Neural crest cell (in vitro differentiated cells): ENCODE measurements at regions not wholly inside any gene's neighbourhood (a gene's known extent, or its start where the extent isn't known, plus 50 kb on each side); places are given as distances from the start of the nearest gene placed in this dataset.
A peak's percentile ranks its signal among the peaks of the same experiment; 100 is the strongest.

Experiments used
- DNase-seq: peaks from one replicate; pipeline ENCODE4 v3.0.0; 2021; ENCODE audit warnings: low read depth, mixed read lengths, low spot score
- H3K27ac Mint-ChIP-seq: one replicate; pipeline ENCODE4 v1.8.0; 2021; ENCODE audit warnings: mild to moderate bottlenecking, mixed read lengths; ENCODE audit not compliant: unreplicated experiment
- H3K27me3 Mint-ChIP-seq: 2 replicates; pipeline ENCODE4 v1.8.0; 2021; ENCODE audit warnings: low read depth, mild to moderate bottlenecking, mixed read lengths
- H3K36me3 Mint-ChIP-seq: 2 replicates; pipeline ENCODE4 v1.8.0; 2021; ENCODE audit warnings: low read depth, mild to moderate bottlenecking, mixed read lengths
- H3K4me1 Mint-ChIP-seq: 2 replicates; pipeline ENCODE4 v1.8.0; 2021; ENCODE audit warnings: mixed read lengths
- H3K4me3 Mint-ChIP-seq: one replicate; pipeline ENCODE4 v1.8.0; 2021; ENCODE audit warnings: mild to moderate bottlenecking, mixed read lengths
- H3K9me3 Mint-ChIP-seq: 2 replicates; pipeline ENCODE4 v1.8.0; 2021; ENCODE audit warnings: mixed read lengths
- CTCF ChIP-seq: fragments of 200-600 bp; sonication (generic); conservative IDR thresholded peaks from 2 replicates; pipeline ENCODE4 v1.5.0; 2021; ENCODE audit warnings: antibody characterized with exemption, mild to moderate bottlenecking

GRCh38 chr6:4649728-4650127, 126.5 kb upstream of the CDYL start:
- DNase-seq, result no peak
- Mint-ChIP-seq H3K27ac (no peak overlapping the region), H3K36me3 (peaks cover 3% of the 10 kb centered on the region), H3K4me3 (no peak overlapping the region), H3K4me1 (peaks cover 19% of the 10 kb centered on the region), H3K27me3 (no peaks in the 10 kb centered on the region), H3K9me3 (peaks cover 7% of the 10 kb centered on the region)
- no peak for TF ChIP-seq CTCF

GRCh38 chr6:4647414-4648365, 128.5 kb upstream of the CDYL start:
- Mint-ChIP-seq H3K27ac (no peak overlapping the region), H3K27me3 (no peaks in the 10 kb centered on the region), H3K4me3 (peak overlapping the region; percentile 72), H3K36me3 (peaks cover 3% of the 10 kb centered on the region), H3K9me3 (peaks cover 5% of the 10 kb centered on the region), H3K4me1 (peaks cover 18% of the 10 kb centered on the region)
- TF ChIP-seq CTCF, result no peak
- peak; percentile 84 for DNase-seq

GRCh38 chr6:4645713-4646360, 130.4 kb upstream of the CDYL start:
- no peaks in the 10 kb centered on the region for H3K27me3 Mint-ChIP-seq
- H3K4me3 Mint-ChIP-seq, result peak overlapping the region; percentile 27
- H3K4me1 Mint-ChIP-seq, result peaks cover 18% of the 10 kb centered on the region
- DNase-seq, result no peak
- no peak for TF ChIP-seq CTCF
- H3K36me3 Mint-ChIP-seq, result no peaks in the 10 kb centered on the region
- no peak overlapping the region for H3K27ac Mint-ChIP-seq
- H3K9me3 Mint-ChIP-seq, result no peaks in the 10 kb centered on the region

DNA sequence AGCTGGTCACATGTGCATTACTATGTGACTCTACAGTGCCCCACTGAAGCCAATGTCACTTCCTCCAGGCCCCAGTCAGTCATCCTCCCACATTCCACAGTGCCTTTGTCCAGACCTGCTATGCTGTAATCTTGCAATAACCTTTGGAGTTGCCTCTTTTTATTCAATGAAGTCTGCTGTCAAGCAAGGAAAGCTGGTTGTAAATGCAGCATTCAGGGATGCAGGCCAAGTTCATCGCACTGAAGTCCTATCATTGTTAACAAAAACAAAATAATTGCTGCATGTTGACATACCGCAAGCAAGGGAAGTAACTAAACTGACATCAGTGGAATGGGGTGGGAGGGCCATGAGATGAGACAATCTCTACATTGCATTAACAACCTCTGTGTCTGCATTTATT, 131.2 kb upstream of the CDYL start:
- no peaks in the 10 kb centered on the region for H3K36me3 Mint-ChIP-seq
- peaks cover 18% of the 10 kb centered on the region for H3K4me1 Mint-ChIP-seq
- no peaks in the 10 kb centered on the region for H3K9me3 Mint-ChIP-seq
- H3K27ac Mint-ChIP-seq, result no peak overlapping the region
- no peak overlapping the region for H3K4me3 Mint-ChIP-seq
- DNase-seq, result no peak
- no peak for TF ChIP-seq CTCF
- H3K27me3 Mint-ChIP-seq, result no peaks in the 10 kb centered on the region

GRCh38 chr6:4641461-4641860, 134.7 kb upstream of the CDYL start:
- no peaks in the 10 kb centered on the region for H3K36me3 Mint-ChIP-seq
- no peaks in the 10 kb centered on the region for H3K9me3 Mint-ChIP-seq
- H3K27me3 Mint-ChIP-seq, result no peaks in the 10 kb centered on the region
- no peak for TF ChIP-seq CTCF
- no peak overlapping the region for H3K4me3 Mint-ChIP-seq
- no peak overlapping the region for H3K27ac Mint-ChIP-seq
- H3K4me1 Mint-ChIP-seq, result peaks cover 9% of the 10 kb centered on the region
- no peak for DNase-seq
